ENCODE measurements at regions not wholly inside any gene's neighbourhood (a gene's known extent, or its start where the extent isn't known, plus 50 kb on each side); places are given as distances from the start of the nearest gene placed in this dataset.

GRCh38 chr21:40997831-40998230 lies 150.9 kb upstream of the DSCAM start:
- peaks cover 9% of the 10 kb centered on the region for H3K9me3 Mint-ChIP-seq (ENCODE audit: insufficient read depth)
- H3K36me3 Mint-ChIP-seq (ENCODE audit: low read depth): no peaks in the 10 kb centered on the region
- CTCF ChIA-PET: interaction anchor here (0.9 kb wide), 1 partner anchor 66 kb away, joined by 3 read pairs; no protein-coding TSS in a partner anchor
- DNase-seq (no peak), ATAC-seq (no peak)
- POLR2A ChIA-PET: no interaction called here
- H3K27ac Mint-ChIP-seq: no peak overlapping the region
- no peaks in the 10 kb centered on the region for H3K27me3 Mint-ChIP-seq (ENCODE audit: low read depth)
- H3K4me1 Mint-ChIP-seq (ENCODE audit: low read depth): no peaks in the 10 kb centered on the region
- H3K4me3 Mint-ChIP-seq: no peak overlapping the region

DNA sequence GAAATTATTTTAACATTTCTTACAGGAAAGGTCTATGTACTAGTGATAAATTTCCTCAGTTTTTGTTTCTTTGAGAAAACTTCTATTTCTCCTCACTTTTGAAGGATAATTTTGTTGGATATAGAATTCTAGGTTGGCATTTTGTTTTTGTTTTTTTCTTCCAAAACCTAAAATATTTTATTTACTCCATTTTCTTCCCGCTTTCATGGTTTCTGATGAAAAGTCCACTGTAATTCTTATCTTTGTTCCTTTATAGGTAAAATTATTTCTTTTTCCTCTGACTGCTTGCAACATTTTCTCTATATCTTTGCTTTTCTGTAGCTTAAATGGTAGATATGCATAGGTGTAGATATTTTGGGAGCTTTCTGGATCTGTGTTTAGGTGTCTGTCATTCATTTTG lies 153.9 kb upstream of the DSCAM start:
- Mint-ChIP-seq H3K27ac (no peak overlapping the region), H3K27me3 (ENCODE audit: low read depth) (no peaks in the 10 kb centered on the region), H3K9me3 (ENCODE audit: insufficient read depth) (peaks cover 9% of the 10 kb centered on the region), H3K4me1 (ENCODE audit: low read depth) (no peaks in the 10 kb centered on the region), H3K36me3 (ENCODE audit: low read depth) (no peaks in the 10 kb centered on the region), H3K4me3 (no peak overlapping the region)
- POLR2A ChIA-PET: no interaction called here
- no peak for ATAC-seq
- CTCF ChIA-PET: no interaction called here
- no peak for DNase-seq

DNA sequence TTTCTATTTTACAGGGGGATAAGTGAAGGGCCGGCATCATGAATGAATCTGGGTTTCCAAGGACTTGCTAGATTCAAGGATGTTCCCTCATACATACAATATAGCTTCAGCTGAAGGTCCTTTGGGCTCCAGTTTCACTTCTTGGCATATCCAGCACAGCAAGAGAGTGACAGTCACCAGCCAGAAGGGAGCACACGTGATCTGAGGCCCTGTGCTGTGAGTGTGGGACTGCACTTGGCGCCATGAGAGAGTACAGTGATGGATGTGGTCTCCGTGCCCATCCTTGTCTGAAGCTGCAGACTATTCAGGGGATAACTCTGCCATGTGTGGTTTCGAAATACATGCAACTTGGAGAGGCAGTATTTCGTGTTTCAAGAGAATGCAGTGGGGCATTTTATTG lies 159.7 kb upstream of the DSCAM start:
- Mint-ChIP-seq H3K27me3 (ENCODE audit: low read depth) (no peaks in the 10 kb centered on the region), H3K27ac (no peak overlapping the region), H3K4me1 (ENCODE audit: low read depth) (no peaks in the 10 kb centered on the region), H3K4me3 (no peak overlapping the region), H3K9me3 (ENCODE audit: insufficient read depth) (no peaks in the 10 kb centered on the region), H3K36me3 (ENCODE audit: low read depth) (no peaks in the 10 kb centered on the region)
- DNase-seq (no peak), ATAC-seq (no peak)
- CTCF ChIA-PET: no interaction called here
- POLR2A ChIA-PET: no interaction called here

DNA sequence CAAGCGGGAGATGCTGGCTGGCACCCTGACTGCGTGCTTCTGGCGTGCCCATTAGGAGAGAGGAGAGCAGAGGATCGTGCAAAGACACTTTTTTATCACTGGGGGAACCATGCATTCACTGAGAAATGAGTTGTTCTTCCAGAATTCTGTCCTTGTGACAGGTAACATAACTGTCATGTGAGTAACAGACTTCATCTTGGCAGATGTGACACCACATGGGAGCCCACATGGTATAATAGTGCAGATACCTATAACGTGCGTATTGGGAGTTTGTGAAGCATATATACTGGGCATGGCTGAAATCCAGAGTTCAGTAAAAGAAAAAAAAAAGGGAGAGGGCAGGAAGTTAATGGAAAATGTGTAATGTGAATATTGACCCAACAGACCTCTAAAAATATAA lies 159.6 kb upstream of the BACE2 start:
- no peak overlapping the region for H3K27ac Mint-ChIP-seq
- H3K4me1 Mint-ChIP-seq (ENCODE audit: low read depth): no peaks in the 10 kb centered on the region
- no peaks in the 10 kb centered on the region for H3K36me3 Mint-ChIP-seq (ENCODE audit: low read depth)
- no peaks in the 10 kb centered on the region for H3K27me3 Mint-ChIP-seq (ENCODE audit: low read depth)
- no peak for DNase-seq
- no peak overlapping the region for H3K4me3 Mint-ChIP-seq
- no peak for ATAC-seq
- ChIA-PET CTCF (no interaction called here), POLR2A (no interaction called here)
- no peaks in the 10 kb centered on the region for H3K9me3 Mint-ChIP-seq (ENCODE audit: insufficient read depth)

GRCh38 chr21:41008974-41009373 lies 159.0 kb upstream of the BACE2 start:
- no peaks in the 10 kb centered on the region for H3K27me3 Mint-ChIP-seq (ENCODE audit: low read depth)
- no peaks in the 10 kb centered on the region for H3K9me3 Mint-ChIP-seq (ENCODE audit: insufficient read depth)
- ATAC-seq (no peak), DNase-seq (no peak)
- H3K4me1 Mint-ChIP-seq (ENCODE audit: low read depth): no peaks in the 10 kb centered on the region
- ChIA-PET CTCF (no interaction called here), POLR2A (interaction anchor here (0.6 kb wide), 1 partner anchor 78 kb away, joined by 3 read pairs; no protein-coding TSS in a partner anchor)
- no peaks in the 10 kb centered on the region for H3K36me3 Mint-ChIP-seq (ENCODE audit: low read depth)
- H3K4me3 Mint-ChIP-seq: no peak overlapping the region
- no peak overlapping the region for H3K27ac Mint-ChIP-seq

DNA sequence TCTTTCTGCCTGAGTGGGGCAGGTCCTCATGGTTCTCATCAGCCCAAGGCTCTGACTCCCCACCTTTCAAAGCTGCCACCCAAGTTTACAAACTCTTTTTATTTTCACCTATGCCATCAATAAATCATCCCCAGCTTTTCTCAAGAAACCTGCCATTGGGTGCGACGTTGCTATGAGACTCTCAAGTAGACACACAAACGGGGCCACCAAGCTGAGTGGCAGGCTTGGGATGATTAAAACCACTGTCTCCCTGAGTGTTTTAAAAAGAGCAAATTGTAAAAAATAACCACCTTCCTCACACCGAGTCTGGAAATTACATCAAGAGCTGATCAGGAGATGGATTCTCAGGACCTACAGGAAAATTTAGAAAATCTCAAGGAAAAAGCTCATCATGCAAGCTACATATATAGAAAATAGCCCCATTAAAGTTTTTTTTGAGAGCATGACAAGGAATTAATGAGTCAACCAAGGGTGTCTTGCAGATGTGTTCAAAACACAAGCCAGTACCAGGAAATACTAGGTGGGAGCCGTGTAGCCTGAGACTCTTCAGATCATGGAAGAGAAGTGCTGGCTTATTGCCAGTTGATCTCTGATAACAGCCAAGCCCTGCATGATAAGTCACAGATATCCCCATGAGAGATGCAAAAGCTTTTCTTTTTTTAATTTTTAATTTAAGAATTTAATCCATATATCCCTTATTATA lies 158.4 kb upstream of the BACE2 start:
- ATAC-seq (no peak), DNase-seq (no peak)
- no peak overlapping the region for H3K4me3 Mint-ChIP-seq
- POLR2A ChIA-PET: interaction anchor here (0.6 kb wide), 1 partner anchor 77 kb away, joined by 3 read pairs; no protein-coding TSS in a partner anchor
- H3K36me3 Mint-ChIP-seq (ENCODE audit: low read depth): no peaks in the 10 kb centered on the region
- H3K9me3 Mint-ChIP-seq (ENCODE audit: insufficient read depth): no peaks in the 10 kb centered on the region
- H3K27ac Mint-ChIP-seq: no peak overlapping the region
- CTCF ChIA-PET: no interaction called here
- no peaks in the 10 kb centered on the region for H3K27me3 Mint-ChIP-seq (ENCODE audit: low read depth)
- H3K4me1 Mint-ChIP-seq (ENCODE audit: low read depth): no peaks in the 10 kb centered on the region

DNA sequence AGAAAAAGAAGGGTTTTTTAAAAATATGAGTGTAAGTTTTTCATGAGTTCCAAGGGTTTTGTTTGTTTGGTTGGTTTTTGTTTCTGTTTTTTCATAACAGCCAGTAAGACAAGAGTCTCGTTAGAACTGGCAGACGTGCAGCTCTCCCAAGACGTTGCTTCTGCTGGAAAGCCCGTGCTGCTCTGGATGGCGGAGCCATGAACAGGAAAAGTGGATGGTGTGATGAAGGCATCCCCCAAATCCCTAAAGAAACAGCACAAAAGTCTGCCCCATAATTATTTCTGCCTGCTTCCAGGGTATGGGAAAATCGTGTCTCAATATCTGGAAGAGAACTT lies 157.9 kb upstream of the BACE2 start:
- Mint-ChIP-seq H3K4me3 (no peak overlapping the region), H3K27me3 (ENCODE audit: low read depth) (no peaks in the 10 kb centered on the region), H3K4me1 (ENCODE audit: low read depth) (no peaks in the 10 kb centered on the region), H3K27ac (no peak overlapping the region), H3K9me3 (ENCODE audit: insufficient read depth) (no peaks in the 10 kb centered on the region), H3K36me3 (ENCODE audit: low read depth) (no peaks in the 10 kb centered on the region)
- POLR2A ChIA-PET: no interaction called here
- ATAC-seq: no peak
- DNase-seq: no peak
- CTCF ChIA-PET: no interaction called here

DNA sequence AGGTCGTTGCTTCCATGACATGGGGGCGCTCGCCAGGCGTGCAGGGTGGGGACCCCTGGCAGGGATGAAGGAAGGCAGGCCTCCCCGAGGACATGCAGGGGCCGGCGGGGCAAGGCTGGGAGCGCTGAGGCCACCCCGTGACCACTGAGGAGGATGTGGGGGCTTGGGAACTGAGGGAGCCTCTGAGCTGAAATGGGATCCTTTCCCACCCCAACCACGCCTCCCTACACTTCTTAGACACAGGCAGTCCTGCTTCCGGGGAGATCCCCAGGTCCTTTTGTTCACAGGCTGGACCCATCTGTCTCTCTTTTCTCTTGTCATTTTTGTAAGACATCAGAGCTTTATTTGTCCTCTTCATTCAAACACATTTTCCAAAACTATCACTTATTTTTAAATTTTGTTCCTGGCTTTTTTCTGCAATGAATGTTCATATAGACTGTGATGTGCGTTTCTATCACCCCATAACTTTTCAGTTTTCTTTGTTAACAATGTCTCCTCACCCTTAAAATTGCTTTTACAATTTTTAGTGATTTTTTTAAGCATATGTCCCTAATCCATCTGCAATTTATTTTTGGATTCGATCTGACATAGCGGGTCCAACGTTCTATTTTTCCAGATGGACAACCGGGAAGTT lies 156.7 kb upstream of the BACE2 start:
- ChIA-PET POLR2A (no interaction called here), CTCF (no interaction called here)
- Mint-ChIP-seq H3K27ac (no peak overlapping the region), H3K4me1 (ENCODE audit: low read depth) (no peaks in the 10 kb centered on the region), H3K36me3 (ENCODE audit: low read depth) (no peaks in the 10 kb centered on the region), H3K9me3 (ENCODE audit: insufficient read depth) (no peaks in the 10 kb centered on the region), H3K27me3 (ENCODE audit: low read depth) (no peaks in the 10 kb centered on the region), H3K4me3 (no peak overlapping the region)
- ATAC-seq (no peak), DNase-seq (no peak)

DNA sequence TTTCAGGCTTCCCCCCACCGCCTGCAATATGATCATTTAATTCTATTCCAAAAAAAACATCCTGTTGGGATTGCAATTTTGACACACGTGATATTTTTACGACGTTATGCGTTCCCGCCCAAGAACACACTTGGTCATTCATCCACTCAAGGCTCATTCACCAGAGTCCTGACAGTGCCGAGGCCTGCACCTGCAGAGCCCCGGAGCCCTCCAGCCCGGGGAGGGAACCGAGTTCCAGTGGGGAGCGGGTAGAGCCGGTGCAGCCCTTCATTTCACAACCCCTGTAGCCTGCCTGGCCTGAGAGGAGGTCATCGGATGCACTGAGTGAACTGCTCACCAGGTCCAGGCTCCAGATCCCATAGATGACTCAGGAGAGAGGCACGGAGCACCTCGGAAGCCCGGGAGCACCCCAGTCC lies 156.0 kb upstream of the BACE2 start:
- Mint-ChIP-seq H3K9me3 (ENCODE audit: insufficient read depth) (no peaks in the 10 kb centered on the region), H3K36me3 (ENCODE audit: low read depth) (no peaks in the 10 kb centered on the region), H3K27me3 (ENCODE audit: low read depth) (no peaks in the 10 kb centered on the region), H3K27ac (no peak overlapping the region), H3K4me1 (ENCODE audit: low read depth) (no peaks in the 10 kb centered on the region), H3K4me3 (no peak overlapping the region)
- ChIA-PET CTCF (no interaction called here), POLR2A (no interaction called here)
- no peak for DNase-seq
- ATAC-seq: no peak

DNA sequence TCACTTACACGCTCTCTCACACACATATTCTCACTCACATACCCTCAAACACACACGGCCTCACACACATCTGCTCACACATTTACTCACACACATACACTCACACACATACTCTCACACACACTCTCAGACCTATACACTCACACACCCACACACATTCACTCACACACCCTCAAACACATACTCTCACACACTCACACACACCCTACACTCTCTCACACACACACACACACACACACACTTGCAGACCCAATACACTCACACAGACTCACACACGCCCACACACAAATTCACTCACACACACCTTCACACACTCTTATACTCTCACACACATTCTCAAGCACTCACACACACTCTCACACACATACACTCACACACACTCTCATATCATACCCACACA lies 155.5 kb upstream of the BACE2 start:
- ATAC-seq (no peak), DNase-seq (no peak)
- Mint-ChIP-seq H3K27me3 (ENCODE audit: low read depth) (no peaks in the 10 kb centered on the region), H3K4me1 (ENCODE audit: low read depth) (no peaks in the 10 kb centered on the region), H3K36me3 (ENCODE audit: low read depth) (no peaks in the 10 kb centered on the region), H3K4me3 (no peak overlapping the region), H3K9me3 (ENCODE audit: insufficient read depth) (no peaks in the 10 kb centered on the region), H3K27ac (no peak overlapping the region)
- ChIA-PET CTCF (no interaction called here), POLR2A (no interaction called here)

DNA sequence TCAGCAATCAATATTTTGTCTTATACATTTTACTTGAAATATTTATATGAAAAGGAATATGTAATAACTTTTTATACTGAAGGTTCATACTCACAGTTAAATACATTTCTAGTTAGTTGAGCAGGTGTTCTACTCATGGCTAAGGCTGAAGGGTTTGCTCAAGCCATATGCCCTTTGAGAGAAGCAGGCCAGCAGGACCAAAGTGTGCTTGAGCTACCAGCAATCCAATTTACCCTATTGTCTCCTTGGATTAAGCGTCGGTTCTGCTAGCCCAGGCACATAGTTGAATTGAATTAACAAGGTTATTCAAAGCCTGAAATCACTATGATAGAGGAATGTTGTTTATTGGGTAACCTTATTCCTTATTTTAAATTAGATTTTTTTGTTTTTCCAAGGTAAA lies 151.5 kb upstream of the BACE2 start:
- ATAC-seq (no peak), DNase-seq (no peak)
- Mint-ChIP-seq H3K4me1 (ENCODE audit: low read depth) (no peaks in the 10 kb centered on the region), H3K27ac (no peak overlapping the region), H3K27me3 (ENCODE audit: low read depth) (no peaks in the 10 kb centered on the region), H3K4me3 (no peak overlapping the region), H3K36me3 (ENCODE audit: low read depth) (no peaks in the 10 kb centered on the region), H3K9me3 (ENCODE audit: insufficient read depth) (no peaks in the 10 kb centered on the region)
- ChIA-PET POLR2A (interaction anchor here (0.7 kb wide), 1 partner anchor 10 kb away, joined by 4 read pairs; no protein-coding TSS in a partner anchor), CTCF (no interaction called here)

GRCh38 chr21:41018431-41018830 lies 149.5 kb upstream of the BACE2 start:
- no peaks in the 10 kb centered on the region for H3K9me3 Mint-ChIP-seq (ENCODE audit: insufficient read depth)

DNA sequence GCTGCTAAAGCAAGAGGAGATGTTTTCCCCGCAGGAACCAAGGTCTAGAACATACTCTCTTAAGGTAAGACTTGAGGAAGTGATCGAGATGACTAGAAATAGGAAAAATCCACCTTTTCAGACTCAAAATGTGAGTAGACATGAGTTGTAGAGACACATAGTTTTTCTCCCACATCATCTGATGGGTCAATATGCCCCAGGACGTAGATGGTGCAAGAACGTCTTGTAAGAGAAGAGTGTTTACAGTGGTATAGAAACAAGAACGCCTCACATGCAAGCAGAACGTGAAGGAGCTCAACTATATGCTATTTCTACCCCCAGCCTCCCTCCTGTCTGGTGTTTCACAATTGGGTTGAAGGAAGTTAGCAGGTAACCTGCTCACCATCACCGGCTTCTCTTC lies 144.0 kb upstream of the BACE2 start:
- ATAC-seq (no peak), DNase-seq (no peak)
- ChIA-PET CTCF (no interaction called here), POLR2A (no interaction called here)
- H3K36me3 Mint-ChIP-seq (ENCODE audit: low read depth): no peaks in the 10 kb centered on the region
- no peaks in the 10 kb centered on the region for H3K4me1 Mint-ChIP-seq (ENCODE audit: low read depth)
- no peaks in the 10 kb centered on the region for H3K9me3 Mint-ChIP-seq (ENCODE audit: insufficient read depth)
- H3K4me3 Mint-ChIP-seq: no peak overlapping the region
- no peak overlapping the region for H3K27ac Mint-ChIP-seq
- no peaks in the 10 kb centered on the region for H3K27me3 Mint-ChIP-seq (ENCODE audit: low read depth)

More at GRCh38 chr21:41018431-41018830, 149.5 kb upstream of the BACE2 start:
- no peaks in the 10 kb centered on the region for H3K4me1 Mint-ChIP-seq (ENCODE audit: low read depth)
- H3K4me3 Mint-ChIP-seq: no peak overlapping the region
- ChIA-PET POLR2A (no interaction called here), CTCF (no interaction called here)
- H3K36me3 Mint-ChIP-seq (ENCODE audit: low read depth): no peaks in the 10 kb centered on the region
- H3K27me3 Mint-ChIP-seq (ENCODE audit: low read depth): no peaks in the 10 kb centered on the region
- DNase-seq (no peak), ATAC-seq (no peak)
- H3K27ac Mint-ChIP-seq: no peak overlapping the region
